ENCODE measurements at regions not wholly inside any gene's neighbourhood (a gene's known extent, or its start where the extent isn't known, plus 50 kb on each side); places are given as distances from the start of the nearest gene placed in this dataset.

- Mint-ChIP-seq H3K4me1 (no peaks in the 10 kb centered on the region), H3K36me3 (no peaks in the 10 kb centered on the region), H3K27ac (no peak overlapping the region), H3K4me3 (no peak overlapping the region), H3K9me3 (peaks cover 6% of the 10 kb centered on the region), H3K27me3 (peaks cover 2% of the 10 kb centered on the region)
These were observed 884.1 kb downstream of the CCSER2 start for GRCh38 chr10:85212526-85212925.

GRCh38 chr10:85213493-85213892 lies 885.1 kb downstream of the CCSER2 start:
- no peaks in the 10 kb centered on the region for H3K36me3 Mint-ChIP-seq
- H3K9me3 Mint-ChIP-seq, result peaks cover 6% of the 10 kb centered on the region
- no peak overlapping the region for H3K27ac Mint-ChIP-seq
- peaks cover 2% of the 10 kb centered on the region for H3K27me3 Mint-ChIP-seq
- H3K4me1 Mint-ChIP-seq, result no peaks in the 10 kb centered on the region
- H3K4me3 Mint-ChIP-seq, result no peak overlapping the region

GRCh38 chr10:85222300-85222699 lies 893.9 kb downstream of the CCSER2 start:
- H3K27me3 Mint-ChIP-seq, result no peaks in the 10 kb centered on the region
- no peak overlapping the region for H3K27ac Mint-ChIP-seq
- no peaks in the 10 kb centered on the region for H3K36me3 Mint-ChIP-seq
- H3K4me3 Mint-ChIP-seq, result no peak overlapping the region
- H3K9me3 Mint-ChIP-seq, result peaks cover 5% of the 10 kb centered on the region
- H3K4me1 Mint-ChIP-seq, result no peaks in the 10 kb centered on the region

- H3K4me3 Mint-ChIP-seq, result no peak overlapping the region
- H3K27me3 Mint-ChIP-seq, result no peaks in the 10 kb centered on the region
- H3K36me3 Mint-ChIP-seq, result no peaks in the 10 kb centered on the region
- no peaks in the 10 kb centered on the region for H3K4me1 Mint-ChIP-seq
- no peak overlapping the region for H3K27ac Mint-ChIP-seq
- H3K9me3 Mint-ChIP-seq, result peaks cover 3% of the 10 kb centered on the region
These were observed 896.1 kb downstream of the CCSER2 start for GRCh38 chr10:85224366-85224940.

- Mint-ChIP-seq H3K4me1 (no peaks in the 10 kb centered on the region), H3K27ac (no peak overlapping the region), H3K4me3 (no peak overlapping the region), H3K9me3 (no peaks in the 10 kb centered on the region), H3K36me3 (no peaks in the 10 kb centered on the region), H3K27me3 (no peaks in the 10 kb centered on the region)
These were observed 896.9 kb downstream of the CCSER2 start for GRCh38 chr10:85225311-85225710.

GRCh38 chr10:85226596-85226995 lies 898.2 kb downstream of the CCSER2 start:
- no peaks in the 10 kb centered on the region for H3K27me3 Mint-ChIP-seq
- no peaks in the 10 kb centered on the region for H3K4me1 Mint-ChIP-seq

GRCh38 chr10:85228726-85229125 lies 900.3 kb downstream of the CCSER2 start:
- Mint-ChIP-seq H3K36me3 (no peaks in the 10 kb centered on the region), H3K27ac (no peak overlapping the region)

More at GRCh38 chr10:85226596-85226995, 898.2 kb downstream of the CCSER2 start:
- H3K4me3 Mint-ChIP-seq, result no peak overlapping the region
- no peaks in the 10 kb centered on the region for H3K36me3 Mint-ChIP-seq
- no peak overlapping the region for H3K27ac Mint-ChIP-seq
- no peaks in the 10 kb centered on the region for H3K9me3 Mint-ChIP-seq

GRCh38 chr10:85231534-85232270 lies 903.3 kb downstream of the CCSER2 start:
- Mint-ChIP-seq H3K4me3 (no peak overlapping the region), H3K4me1 (no peaks in the 10 kb centered on the region), H3K36me3 (no peaks in the 10 kb centered on the region), H3K9me3 (no peaks in the 10 kb centered on the region), H3K27ac (no peak overlapping the region), H3K27me3 (peaks cover 1% of the 10 kb centered on the region)

More at GRCh38 chr10:85228726-85229125, 900.3 kb downstream of the CCSER2 start:
- no peaks in the 10 kb centered on the region for H3K4me1 Mint-ChIP-seq
- no peaks in the 10 kb centered on the region for H3K27me3 Mint-ChIP-seq
- no peak overlapping the region for H3K4me3 Mint-ChIP-seq
- H3K9me3 Mint-ChIP-seq, result no peaks in the 10 kb centered on the region

GRCh38 chr10:85235258-85235657 lies 906.9 kb downstream of the CCSER2 start:
- Mint-ChIP-seq H3K27ac (no peak overlapping the region), H3K9me3 (no peaks in the 10 kb centered on the region), H3K27me3 (peaks cover 3% of the 10 kb centered on the region), H3K4me1 (no peaks in the 10 kb centered on the region), H3K4me3 (no peak overlapping the region), H3K36me3 (no peaks in the 10 kb centered on the region)

GRCh38 chr10:85238676-85239075 lies 910.3 kb downstream of the CCSER2 start:
- no peaks in the 10 kb centered on the region for H3K9me3 Mint-ChIP-seq
- no peaks in the 10 kb centered on the region for H3K36me3 Mint-ChIP-seq
- H3K27ac Mint-ChIP-seq, result no peak overlapping the region
- H3K27me3 Mint-ChIP-seq, result peaks cover 3% of the 10 kb centered on the region
- no peaks in the 10 kb centered on the region for H3K4me1 Mint-ChIP-seq
- no peak overlapping the region for H3K4me3 Mint-ChIP-seq

- Mint-ChIP-seq H3K4me3 (no peak overlapping the region), H3K4me1 (no peaks in the 10 kb centered on the region), H3K36me3 (no peaks in the 10 kb centered on the region), H3K27ac (no peak overlapping the region), H3K27me3 (no peaks in the 10 kb centered on the region), H3K9me3 (no peaks in the 10 kb centered on the region)
These were observed 921.9 kb downstream of the CCSER2 start for GRCh38 chr10:85250304-85250703.

- H3K4me1 Mint-ChIP-seq, result no peaks in the 10 kb centered on the region
- H3K27me3 Mint-ChIP-seq, result no peaks in the 10 kb centered on the region
- no peak overlapping the region for H3K27ac Mint-ChIP-seq
- H3K9me3 Mint-ChIP-seq, result no peaks in the 10 kb centered on the region
- H3K36me3 Mint-ChIP-seq, result no peaks in the 10 kb centered on the region
- H3K4me3 Mint-ChIP-seq, result no peak overlapping the region
These were observed 928.1 kb downstream of the CCSER2 start for GRCh38 chr10:85256481-85256880.

- H3K4me1 Mint-ChIP-seq, result no peaks in the 10 kb centered on the region
- no peak overlapping the region for H3K27ac Mint-ChIP-seq
- no peaks in the 10 kb centered on the region for H3K9me3 Mint-ChIP-seq
- H3K27me3 Mint-ChIP-seq, result no peaks in the 10 kb centered on the region
- no peaks in the 10 kb centered on the region for H3K36me3 Mint-ChIP-seq
- H3K4me3 Mint-ChIP-seq, result no peak overlapping the region
These were observed 931.5 kb downstream of the CCSER2 start for GRCh38 chr10:85259908-85260307.

- Mint-ChIP-seq H3K36me3 (no peaks in the 10 kb centered on the region), H3K4me3 (no peak overlapping the region), H3K27ac (no peak overlapping the region), H3K4me1 (no peaks in the 10 kb centered on the region), H3K27me3 (peaks cover 1% of the 10 kb centered on the region), H3K9me3 (peaks cover 3% of the 10 kb centered on the region)
These were observed 934.6 kb downstream of the CCSER2 start for GRCh38 chr10:85262992-85263391.

- H3K27me3 Mint-ChIP-seq, result peaks cover 1% of the 10 kb centered on the region
- H3K9me3 Mint-ChIP-seq, result peaks cover 7% of the 10 kb centered on the region
- H3K4me3 Mint-ChIP-seq, result no peak overlapping the region
- no peaks in the 10 kb centered on the region for H3K36me3 Mint-ChIP-seq
- H3K27ac Mint-ChIP-seq, result no peak overlapping the region
- no peaks in the 10 kb centered on the region for H3K4me1 Mint-ChIP-seq
These were observed 936.7 kb downstream of the CCSER2 start for GRCh38 chr10:85265121-85265520.

- Mint-ChIP-seq H3K36me3 (no peaks in the 10 kb centered on the region), H3K4me3 (no peak overlapping the region), H3K9me3 (peaks cover 14% of the 10 kb centered on the region)
These were observed 938.4 kb downstream of the CCSER2 start for GRCh38 chr10:85266808-85267207.

More at GRCh38 chr10:85266808-85267207, 938.4 kb downstream of the CCSER2 start:
- Mint-ChIP-seq H3K4me1 (no peaks in the 10 kb centered on the region), H3K27me3 (peaks cover 1% of the 10 kb centered on the region), H3K27ac (no peak overlapping the region)
